GM21723 (cell line): ENCODE measurements at regions not wholly inside any gene's neighbourhood (a gene's known extent, or its start where the extent isn't known, plus 50 kb on each side); places are given as distances from the start of the nearest gene placed in this dataset.

ENCODE experiments used
- ATAC-seq: cut with Tn5 transposase; IDR thresholded peaks from one replicate; pipeline ENCODE4 v1.9.1; 2021; ENCODE audit warnings: mild to moderate bottlenecking, moderate library complexity; ENCODE audit not compliant: unreplicated experiment

DNA sequence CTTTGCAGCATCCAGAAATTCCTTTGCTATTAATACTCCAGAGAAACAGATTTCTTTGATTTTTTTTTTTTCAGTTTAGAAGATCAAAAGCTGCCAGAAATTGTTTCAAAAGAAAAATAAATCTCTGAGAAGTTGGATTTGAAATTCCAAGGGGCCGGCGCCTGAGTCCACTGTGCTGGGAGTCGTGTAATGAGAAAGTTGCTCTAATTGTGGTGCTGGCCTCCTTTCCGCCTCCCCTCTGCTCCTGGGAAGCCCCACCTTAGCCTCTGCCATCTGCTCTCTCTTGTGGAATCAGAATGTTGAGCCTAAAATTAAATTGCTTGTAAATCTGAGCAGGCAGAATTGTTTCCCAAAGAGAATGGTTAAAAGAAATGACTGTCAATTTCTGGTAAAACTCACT lies 93.3 kb downstream of the EMX2 start:
- ATAC-seq: no peak

DNA sequence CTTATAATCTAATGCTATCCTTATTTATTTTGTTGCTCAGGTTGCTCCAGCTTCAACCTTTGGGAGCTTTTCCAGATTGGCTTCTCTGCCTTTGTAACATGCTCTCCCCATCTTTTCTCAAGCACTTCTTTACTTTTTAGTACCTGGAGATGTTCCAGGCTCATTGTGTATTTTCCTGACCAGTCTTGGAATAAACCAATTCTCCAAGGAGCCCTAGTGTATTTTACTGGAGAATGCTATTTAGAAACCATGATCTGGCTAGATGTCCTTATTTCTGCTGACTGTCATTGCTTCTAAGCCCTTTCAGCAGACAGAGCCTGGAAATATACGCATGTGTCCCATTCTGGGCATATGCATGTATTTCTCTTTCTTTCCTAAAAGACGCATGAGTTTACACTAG lies 95.7 kb downstream of the EMX2 start:
- no peak for ATAC-seq

DNA sequence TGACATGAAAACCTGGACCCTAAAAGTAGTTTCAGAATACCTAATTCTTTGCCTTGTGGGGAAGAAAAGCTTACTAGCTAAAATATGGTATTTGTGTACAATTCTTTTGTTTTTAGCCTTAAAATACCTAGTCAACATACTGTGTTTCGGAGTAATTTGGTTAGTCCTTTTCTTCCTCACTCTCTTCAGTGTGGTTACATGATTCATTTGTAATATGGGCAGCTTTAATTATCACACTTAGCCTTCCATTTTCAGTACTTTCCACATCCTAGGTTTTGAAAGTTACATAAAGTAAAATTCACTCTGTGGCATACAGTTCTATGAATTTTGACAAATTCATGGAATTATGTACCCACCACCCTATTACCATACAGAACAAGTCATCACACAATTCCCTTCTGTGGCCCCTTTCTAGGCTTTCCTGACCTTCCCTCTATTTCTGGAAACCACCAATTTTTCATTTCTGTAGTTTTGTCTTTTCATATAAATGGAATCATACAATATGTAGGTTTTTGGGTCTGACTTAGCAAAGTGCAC lies 96.2 kb downstream of the EMX2 start:
- no peak for ATAC-seq

DNA sequence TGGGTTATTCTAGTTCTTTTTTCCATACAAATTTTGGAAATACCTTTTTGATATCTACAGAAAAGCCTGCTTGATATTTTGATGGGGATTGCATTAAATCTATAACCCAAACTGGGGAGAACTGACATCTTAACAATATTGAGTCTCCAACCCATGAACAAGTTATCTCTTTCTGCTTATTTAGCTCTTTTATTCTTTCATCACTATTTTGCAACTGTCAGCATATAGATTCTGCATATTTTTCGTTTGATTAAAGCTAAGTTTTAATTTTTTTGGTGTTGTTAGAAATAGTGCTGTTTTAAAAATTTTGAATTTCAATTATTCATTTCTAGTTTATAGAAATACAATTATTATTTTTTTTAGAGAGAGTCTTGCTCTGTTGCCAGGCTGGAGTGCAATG lies 97.9 kb downstream of the EMX2 start:
- no peak for ATAC-seq

DNA sequence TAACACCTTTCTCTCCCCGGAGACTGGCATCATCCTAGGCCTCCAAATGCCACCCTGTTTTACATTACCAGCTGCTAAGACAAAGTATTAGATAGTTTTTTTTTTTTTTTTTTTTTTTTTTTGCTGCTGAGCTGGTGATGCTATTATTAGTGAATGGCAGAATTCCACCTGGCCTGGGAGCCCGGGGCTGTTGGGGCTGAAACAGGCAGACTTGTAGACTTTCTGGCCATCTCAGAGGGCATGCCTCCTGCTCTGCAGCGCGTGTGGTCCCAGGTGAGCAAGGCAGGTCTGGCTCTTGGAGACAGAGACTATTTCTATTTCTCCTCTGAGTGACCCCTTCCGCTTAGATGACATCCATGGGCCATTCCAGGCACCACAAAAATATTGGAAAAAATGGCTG lies 104.2 kb downstream of the EMX2 start:
- no peak for ATAC-seq

DNA sequence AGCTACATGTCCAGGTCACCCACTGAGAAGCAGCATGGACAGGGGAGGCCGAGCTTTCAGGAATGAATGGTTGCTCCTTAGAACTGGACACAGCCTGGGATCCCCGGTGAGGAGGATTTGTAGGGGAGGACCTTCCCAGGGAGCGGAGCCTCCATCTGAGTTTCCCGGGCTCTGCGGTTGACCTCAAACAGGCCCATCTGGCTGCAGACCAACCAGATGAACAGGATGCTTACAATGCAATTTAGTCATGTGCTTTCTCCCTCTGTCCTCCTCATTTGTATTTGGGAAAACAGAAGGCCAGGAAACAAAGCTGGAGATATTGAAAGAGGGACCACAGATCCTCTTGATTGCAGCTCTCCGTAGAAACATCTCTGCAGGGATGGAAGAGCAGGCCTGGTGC lies 104.8 kb downstream of the EMX2 start:
- ATAC-seq: no peak

DNA sequence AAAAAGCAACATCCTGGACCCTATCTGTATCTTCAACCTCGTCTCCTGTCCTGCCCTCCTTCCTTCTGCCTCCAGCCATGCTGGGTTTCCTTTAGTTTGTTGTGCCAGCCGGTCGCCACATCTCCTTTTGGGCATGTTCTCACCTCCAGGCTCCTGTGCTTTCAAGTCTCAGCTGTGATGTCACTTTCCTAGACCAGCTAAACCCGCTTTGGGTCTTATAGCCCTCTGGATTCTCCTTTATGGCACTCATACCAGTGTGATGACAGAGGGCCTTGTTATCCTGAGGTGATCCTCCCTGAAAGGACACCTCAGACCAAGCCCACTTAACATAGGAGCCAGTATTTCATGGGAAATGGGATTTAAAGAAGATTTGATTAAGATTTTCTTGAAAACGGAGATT lies 108.6 kb downstream of the EMX2 start:
- ATAC-seq: no peak

DNA sequence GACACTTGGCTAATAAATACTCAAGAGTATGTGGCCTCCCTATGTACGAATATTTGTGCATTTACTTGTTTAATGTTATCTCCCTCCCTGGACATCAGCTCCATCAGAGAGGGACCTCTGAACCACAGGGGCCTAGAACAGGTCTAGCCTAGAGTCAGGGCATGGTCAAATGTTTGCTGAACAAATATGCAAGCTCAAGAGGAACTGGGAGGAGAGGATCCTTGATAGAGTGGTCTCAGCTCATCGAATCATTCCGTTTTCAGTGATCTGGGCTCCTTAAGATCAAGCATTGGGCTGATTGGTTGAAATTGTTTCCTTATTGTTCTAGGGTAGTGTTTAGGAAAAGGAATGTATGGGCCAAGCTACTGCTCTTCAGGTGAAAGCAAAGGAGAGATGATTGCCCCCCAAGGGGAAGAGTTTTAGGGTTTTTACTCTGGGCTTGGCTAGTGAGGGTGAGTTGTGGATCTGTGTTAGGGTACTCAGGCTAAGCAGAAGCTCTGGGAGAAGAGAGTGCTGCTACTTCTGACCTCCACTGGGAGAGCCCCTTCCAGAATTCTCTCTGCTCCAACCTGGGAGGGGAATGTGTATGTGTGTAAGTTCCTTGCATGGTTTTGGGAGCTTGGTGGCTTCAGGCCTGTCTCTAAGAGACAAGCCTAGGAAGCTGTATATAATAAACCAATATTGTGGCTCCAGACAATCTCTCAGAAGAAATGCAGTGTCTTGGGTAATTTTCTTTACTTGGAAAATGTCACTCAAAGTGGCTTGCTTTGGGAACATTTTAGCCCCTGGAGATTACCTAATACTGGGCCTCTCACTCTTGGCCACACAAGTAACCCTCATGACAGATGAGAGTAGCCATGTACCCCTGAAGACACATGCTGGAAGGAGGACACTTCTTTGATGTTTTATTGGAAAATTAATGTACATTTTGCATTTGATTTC lies 110.0 kb downstream of the EMX2 start:
- peak; percentile 35 for ATAC-seq

DNA sequence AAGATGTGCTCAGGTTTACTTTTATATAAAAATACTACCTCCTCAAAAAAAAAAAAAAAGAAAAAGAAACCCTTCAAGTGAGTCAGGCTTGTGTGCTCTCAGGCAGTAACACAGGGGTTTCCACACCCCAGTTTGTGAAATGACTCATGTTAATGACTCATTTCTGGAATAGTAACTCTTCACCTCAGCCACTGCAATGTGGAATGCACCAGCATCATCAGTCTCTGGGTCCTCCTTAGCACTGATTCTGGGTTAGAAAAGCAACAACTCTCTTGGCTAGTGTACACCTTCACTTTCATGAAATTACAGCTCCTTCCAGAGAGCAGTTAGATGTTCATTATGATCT lies 110.6 kb downstream of the EMX2 start:
- peak; percentile 85 for ATAC-seq

DNA sequence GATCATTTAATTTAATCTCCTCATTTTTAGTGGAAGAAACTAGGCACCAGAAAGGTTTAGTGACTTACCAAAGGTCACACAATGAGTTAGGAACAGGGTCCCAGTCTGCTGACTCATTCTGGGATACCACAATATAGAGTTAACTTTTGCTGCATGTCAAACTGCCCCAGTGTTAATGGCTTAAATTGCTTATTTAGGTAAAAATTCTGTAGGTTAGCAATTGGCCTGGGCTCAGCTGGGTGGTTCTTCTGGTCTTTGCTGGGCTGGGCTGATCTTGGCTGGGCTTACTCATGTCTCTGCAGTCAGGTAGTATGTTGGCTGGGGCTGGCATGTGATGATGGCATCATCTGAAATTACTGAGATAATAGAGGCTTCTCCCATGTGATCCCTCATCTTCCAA lies 111.6 kb downstream of the EMX2 start:
- ATAC-seq: no peak

DNA sequence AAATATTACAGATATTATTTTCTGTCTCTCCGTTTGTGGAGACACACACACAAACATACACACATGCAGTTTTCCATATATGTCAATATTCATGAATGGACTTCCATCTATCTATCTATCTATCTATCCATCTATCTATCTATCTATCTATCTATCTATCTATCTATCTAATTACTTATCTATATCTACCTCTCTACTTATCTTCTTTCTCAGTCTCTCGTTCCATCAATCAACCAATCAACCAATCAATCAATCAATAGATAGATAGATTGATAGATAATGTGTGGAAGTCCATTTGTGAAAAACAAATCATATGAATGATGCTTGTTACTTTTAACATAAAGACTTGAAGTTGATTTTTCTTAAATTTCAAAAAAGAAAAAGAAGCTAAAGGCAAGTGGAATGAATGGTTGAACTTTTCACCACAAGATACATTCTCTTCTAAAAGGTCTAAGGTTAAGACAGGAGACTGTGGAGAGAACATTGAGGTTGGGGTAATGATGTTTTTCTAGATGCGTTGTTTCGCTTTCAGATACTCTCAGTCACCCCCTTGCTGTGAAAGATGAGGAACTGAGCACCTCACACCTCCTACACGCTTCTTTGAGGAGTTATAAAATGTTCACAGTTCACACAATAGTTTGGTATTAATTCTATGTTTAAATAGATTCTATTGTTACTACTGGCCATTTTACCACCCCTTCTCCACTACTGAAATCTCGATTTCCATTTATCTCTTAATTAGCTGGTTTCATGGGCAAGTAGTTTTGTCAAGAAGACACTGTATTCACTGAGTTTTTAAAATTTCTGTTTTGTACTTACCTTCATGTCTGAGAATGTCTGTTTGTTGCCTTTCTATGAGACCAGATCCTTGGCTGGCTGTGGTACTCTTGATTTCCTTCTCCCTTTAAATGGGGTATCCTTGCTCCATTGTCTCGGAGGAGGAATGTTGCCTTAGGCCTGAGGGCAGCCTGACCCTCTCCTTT lies 114.1 kb downstream of the EMX2 start:
- peak; percentile 87 for ATAC-seq

DNA sequence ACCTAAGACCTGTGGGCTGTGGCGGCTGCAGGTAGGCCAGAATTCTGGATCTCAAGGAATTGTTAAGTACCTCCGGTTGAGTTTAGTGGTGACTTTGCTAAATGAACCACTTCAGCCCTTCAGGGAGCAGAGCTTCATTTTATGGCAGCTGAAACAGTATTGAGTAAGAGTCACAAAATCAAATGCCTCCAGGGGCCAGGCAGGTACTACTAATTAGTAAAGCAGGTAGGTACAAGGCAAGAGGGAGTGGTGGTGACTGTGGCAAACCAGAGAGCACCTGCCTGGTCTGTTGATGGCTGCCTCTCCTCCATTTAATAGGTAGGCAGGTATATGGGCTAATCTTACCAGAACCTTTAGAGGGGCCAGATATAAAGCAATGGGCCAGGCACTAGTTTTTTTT lies 118.8 kb downstream of the EMX2 start:
- ATAC-seq: no peak

DNA sequence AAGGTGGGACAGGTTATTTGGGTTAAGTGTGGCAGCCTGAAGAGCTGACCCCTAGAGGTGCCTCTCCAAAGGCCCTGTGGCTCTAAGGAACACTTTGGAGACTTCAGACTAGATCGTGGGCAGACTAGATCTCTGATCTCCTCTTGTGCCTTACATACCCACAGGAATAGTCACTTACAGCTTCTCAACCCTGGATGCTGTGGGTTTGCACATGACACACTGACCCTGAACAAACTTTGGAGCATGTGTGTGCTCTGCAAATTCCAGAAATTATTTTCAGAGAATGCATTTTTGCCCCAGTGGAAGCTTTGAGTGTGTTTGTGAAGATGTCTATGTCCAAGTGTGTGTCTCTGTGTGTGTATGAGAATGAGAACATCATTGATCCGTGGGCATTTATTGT lies 119.6 kb downstream of the EMX2 start:
- ATAC-seq: no peak

DNA sequence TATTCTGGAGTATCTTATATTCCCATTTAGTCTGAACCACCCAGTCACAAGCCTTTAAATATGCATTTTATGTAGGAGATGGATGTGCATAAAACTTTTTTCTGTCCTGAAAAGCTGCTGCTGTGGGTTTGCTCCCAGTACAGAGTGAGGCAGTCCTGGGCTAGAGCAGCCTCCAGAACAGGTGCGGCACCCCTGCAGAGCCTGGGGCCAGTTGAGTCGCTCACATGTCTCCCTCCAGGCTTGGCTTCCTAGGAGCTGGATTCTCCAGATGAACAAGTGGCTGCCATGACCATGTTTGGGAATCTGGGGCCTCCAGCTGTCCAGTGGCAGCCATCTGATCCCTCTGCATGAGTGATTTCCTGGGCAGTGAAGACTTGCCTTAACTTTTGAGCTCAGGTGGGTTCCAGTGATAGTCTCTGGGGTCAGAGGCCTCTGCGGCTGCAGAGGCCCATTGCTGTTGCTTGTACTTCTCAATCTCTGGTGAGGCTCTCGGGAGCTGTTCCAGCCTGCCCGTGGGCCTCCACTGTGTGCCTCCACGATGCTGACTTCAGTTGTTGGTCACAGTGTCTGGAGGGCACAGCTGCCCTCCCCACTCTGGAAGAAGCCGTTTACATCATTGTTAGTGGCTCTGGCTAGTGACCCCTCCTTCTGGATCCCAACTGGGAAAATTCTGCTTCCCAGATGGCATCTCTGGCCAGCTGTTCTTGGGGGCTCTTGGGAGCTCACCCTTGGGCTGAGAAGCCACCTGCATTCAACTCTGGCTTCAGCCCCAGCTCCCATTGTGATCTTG lies 120.4 kb downstream of the EMX2 start:
- no peak for ATAC-seq

DNA sequence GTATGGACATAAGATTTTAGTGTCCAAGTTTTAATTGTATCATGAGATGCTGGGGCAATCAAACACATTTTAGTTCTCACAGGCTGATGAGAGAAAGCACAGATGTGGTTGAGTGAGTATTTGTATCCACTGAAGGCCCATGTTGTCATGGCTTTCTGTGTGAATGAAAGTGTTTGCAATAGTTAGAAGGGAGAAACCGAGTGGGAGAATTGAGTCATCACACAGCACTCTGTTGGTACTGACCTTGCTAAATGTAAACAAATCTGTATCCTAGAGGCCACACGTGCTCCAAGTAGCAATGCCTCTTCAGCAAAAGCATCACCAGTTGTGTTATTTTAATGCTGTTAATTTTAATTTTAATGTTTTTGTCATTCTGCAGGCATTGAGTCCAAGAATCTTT lies 121.2 kb downstream of the EMX2 start:
- ATAC-seq: peak; percentile 99

DNA sequence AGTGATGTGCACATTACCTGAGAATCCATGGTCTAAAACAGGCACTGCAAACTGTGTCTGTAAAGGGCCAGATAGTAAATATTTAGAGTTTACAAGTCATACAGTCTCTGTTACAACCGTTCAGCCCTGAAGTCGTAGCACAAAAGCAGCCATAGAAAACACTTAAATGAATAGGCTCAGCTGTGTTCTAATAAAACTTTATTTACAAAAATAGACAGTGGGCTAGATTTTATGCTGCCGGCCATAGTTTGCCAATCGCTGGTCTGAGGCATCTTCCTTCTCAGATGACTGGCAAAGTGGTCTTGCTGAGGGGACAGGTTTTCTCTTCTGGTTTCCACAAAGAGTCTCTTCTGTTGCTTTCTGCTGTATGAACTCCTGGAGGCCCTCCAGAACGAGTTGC lies 121.7 kb downstream of the EMX2 start:
- no peak for ATAC-seq

DNA sequence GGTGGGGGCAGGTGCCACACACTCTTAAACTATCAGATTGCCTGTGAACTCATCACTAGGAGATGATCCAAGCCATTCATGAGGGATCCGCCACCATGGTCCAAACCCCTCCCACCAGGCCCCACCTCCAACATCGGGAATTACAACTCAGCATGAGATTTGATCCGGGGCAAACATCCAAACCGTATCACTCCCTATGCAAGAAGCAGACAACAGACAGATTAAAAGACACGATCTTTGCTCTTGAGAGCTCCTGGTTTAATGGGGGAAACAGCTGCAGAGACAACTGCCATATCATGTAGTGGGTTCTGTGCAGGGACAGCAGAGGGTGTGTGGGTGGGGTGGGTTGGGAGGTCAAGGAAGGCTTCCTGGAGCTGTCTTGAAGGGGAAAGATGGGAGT lies 123.6 kb downstream of the EMX2 start:
- ATAC-seq: no peak

DNA sequence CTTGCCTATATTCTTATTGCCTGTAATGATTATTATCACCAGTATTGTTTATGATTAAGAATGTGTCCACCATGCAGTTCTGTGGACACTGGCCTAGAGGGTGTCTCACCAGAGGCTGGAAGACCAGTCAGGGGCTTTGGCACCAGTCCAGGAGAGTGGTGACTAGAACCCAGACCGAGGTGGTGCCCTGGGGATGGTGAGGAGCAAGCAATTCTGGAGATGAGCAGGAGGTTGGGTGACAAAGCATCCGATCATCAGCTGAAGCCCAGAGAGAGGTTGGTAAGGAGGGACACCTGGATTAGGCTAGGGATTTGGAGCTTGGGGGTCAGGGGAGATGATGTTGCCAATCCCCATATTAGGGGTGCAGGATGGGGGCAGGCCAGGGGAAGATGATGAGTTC lies 124.4 kb downstream of the EMX2 start:
- ATAC-seq: no peak

DNA sequence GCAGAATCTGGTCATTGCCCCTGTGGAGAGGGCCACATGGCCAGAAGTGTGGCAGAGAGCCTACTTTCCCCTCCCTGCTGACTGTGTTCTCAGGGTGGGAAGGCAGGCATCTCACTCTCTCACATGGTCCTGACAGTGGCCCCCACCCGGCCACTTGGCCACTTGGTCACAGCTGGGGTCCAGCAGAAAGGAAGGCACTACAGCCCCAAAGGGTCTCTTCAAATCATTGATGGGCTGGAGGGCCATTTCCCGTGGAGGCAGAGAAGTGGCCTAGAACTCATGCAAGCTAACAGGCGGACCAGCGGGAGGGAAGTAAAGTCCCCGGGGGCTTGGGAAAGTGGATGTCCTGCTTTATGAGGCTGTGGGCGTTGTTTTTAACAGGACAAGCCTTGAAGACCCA lies 125.3 kb downstream of the EMX2 start:
- no peak for ATAC-seq

DNA sequence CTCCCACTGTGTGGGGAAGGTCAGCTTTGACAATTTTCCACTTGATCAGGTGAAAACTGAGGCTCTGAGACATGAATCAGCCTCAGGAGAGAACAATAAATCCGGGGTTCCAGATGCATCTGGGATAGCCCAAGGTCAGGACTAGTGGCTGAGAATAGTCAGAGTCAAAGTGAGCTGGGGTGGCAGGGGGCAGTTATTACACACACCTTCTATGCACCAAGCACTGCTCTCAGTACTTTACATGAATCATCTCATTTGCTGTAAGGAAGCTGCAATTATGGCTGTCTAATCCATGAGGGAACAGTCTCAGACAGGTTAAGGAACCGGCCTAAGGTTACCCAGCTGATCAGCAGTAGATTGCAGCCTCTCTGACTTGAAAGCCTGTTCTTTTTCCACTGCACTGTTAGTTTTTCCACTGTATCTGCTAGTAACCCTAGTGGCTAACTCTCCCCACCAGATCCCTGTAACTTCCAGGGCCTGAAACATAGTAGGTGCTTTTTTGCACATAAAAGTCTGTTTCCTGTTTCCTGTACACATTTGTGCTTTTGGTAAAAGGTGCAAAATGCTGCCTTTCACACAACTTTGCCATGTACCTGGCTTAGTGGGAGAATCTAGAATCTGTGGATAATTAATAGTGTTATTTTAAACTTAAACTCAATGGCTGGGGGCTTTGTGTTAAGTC lies 125.9 kb downstream of the EMX2 start:
- ATAC-seq: no peak
